ENCODE measurements at regions not wholly inside any gene's neighbourhood (a gene's known extent, or its start where the extent isn't known, plus 50 kb on each side); places are given as distances from the start of the nearest gene placed in this dataset.
A peak's percentile ranks its signal among the peaks of the same experiment; 100 is the strongest.

DNA sequence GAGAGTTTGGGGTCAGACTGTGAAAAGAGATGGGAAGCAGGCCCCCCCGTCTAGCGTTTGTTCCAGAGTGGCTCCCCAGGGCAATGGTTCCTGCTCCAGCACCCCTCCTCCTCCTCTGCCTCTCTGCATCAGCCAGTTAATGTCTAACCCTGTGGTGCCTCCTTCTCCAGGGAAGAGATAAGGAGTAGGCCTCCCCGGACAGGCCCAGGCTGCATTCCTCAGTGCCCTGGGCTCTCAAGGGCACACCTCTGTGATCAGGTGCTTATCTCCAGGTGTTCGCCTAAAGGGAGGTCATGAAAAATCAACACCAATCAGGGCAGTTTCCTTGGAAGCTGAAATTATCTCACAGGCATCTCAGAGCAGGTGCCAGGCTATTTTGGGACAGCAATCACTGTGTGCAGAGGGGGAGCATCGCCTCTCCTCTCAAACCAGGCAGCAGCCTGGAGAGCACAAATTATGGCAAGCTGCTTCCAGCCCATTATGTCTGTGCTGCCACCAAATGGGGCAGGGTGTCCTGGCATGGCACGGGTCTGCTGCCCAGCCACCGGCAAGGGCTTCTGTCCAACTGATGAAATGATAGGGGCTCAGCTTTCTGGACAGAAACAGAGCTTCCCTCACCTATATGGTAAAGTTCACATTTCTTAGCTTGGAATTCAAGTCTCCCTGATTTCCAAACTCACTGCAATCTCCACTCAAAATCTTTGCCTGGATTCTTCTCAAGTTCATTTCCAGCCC is 255.8 kb upstream of the SLC14A2 start:
- H3K36me3 ChIP-seq: no peaks in the 10 kb centered on the region
- no peaks in the 10 kb centered on the region for H3K27me3 ChIP-seq
- H3K27ac ChIP-seq: no peak overlapping the region
- no peak for DNase-seq
- no peaks in the 10 kb centered on the region for H3K9me3 ChIP-seq (replicated peaks)
- H3K4me3 ChIP-seq: no peak overlapping the region
- no peaks in the 10 kb centered on the region; the same call in 1 of the 2 replicates for H3K4me1 ChIP-seq

GRCh38 chr18:45361125-45361851 is 254.0 kb upstream of the SLC14A2 start:
- Histone ChIP-seq H3K9me3 (replicated peaks) (no peaks in the 10 kb centered on the region), H3K4me3 (no peak overlapping the region), H3K36me3 (no peaks in the 10 kb centered on the region), H3K27ac (no peak overlapping the region), H3K4me1 (no peaks in the 10 kb centered on the region; the same call in 1 of the 2 replicates), H3K27me3 (no peaks in the 10 kb centered on the region)
- DNase-seq: no peak

GRCh38 chr18:45363196-45363595 is 252.1 kb upstream of the SLC14A2 start:
- Histone ChIP-seq H3K9me3 (replicated peaks) (no peaks in the 10 kb centered on the region), H3K4me3 (no peak overlapping the region), H3K27ac (peak overlapping the region; percentile 22; the same call in 1 of the 2 replicates), H3K4me1 (no peaks in the 10 kb centered on the region; the same call in 1 of the 2 replicates), H3K36me3 (no peaks in the 10 kb centered on the region), H3K27me3 (no peaks in the 10 kb centered on the region)
- no peak for DNase-seq

DNA sequence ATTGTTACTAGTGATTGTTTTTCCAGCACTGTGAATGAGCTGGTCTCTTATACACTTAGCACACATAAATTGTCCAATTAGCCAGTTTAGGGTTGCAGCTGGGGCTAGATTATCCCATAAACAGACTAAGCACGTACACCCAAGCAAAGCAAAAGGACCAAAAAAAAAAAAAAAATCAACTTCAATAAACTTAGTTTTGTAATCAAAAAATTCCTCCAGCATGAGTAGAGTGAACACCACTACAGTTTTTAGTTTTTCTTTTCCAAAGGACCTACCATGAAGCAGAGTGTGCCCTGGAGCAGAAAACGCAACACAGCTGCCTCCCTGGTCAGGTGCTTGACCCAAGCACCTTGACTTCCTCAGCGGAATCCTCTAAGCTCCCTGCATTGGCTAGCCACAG is 249.4 kb upstream of the SLC14A2 start:
- H3K9me3 ChIP-seq (replicated peaks): no peaks in the 10 kb centered on the region
- no peaks in the 10 kb centered on the region for H3K36me3 ChIP-seq
- DNase-seq: peak; percentile 9 to 25
- no peak overlapping the region for H3K4me3 ChIP-seq
- no peak overlapping the region for H3K27ac ChIP-seq
- no peaks in the 10 kb centered on the region; the same call in 1 of the 2 replicates for H3K4me1 ChIP-seq
- no peaks in the 10 kb centered on the region for H3K27me3 ChIP-seq

DNA sequence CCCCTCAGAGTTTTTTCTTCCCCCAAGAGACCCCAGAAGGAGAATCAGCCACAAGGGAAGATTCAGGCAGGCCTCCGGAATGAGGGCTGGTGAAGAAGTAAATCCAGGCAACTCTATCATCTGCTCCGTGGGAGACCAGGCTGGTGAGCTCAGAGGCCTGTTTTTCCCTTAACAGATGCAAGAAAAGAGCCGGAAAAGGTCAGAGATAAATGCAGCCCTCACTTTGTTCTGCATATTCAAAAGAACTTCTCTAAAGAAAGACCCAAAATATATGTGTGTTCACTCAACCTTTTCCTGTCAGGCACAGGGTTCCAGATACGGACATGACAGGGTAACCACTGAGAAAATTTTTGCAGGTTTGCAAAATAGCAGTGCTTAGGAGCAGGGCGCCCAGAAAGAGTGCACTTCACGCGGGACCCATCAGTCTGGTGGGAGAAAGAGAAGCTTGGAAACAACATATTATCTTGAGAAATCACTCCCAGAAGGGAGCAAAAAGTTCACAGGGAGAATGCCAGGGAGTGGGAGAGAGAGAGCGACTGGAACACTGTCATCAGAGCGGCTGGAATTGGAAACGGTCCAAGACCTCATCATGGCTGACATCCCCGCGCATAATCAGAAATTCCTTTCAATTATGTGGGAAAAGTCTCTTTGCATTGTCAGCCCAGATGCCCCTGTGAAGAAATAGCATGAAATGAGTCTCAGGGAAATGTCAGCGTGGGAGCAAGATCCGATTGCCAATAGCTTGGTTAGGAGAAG is 244.8 kb upstream of the SLC14A2 start:
- H3K4me3 ChIP-seq: no peak overlapping the region
- H3K9me3 ChIP-seq (replicated peaks): no peaks in the 10 kb centered on the region
- DNase-seq: peak; percentile 11 to 45
- H3K4me1 ChIP-seq: no peaks in the 10 kb centered on the region
- no peaks in the 10 kb centered on the region for H3K27me3 ChIP-seq
- no peaks in the 10 kb centered on the region for H3K36me3 ChIP-seq
- no peak overlapping the region; the same call in 1 of the 2 replicates for H3K27ac ChIP-seq

- no peak for DNase-seq
- Histone ChIP-seq H3K27ac (no peak overlapping the region), H3K4me3 (no peak overlapping the region)
Observed at GRCh38 chr18:45373286-45373880, 241.9 kb upstream of the SLC14A2 start.

GRCh38 chr18:45374236-45374635 is 241.0 kb upstream of the SLC14A2 start:
- no peak for DNase-seq
- H3K4me3 ChIP-seq: no peak overlapping the region

More at GRCh38 chr18:45373286-45373880, 241.9 kb upstream of the SLC14A2 start:
- Histone ChIP-seq H3K36me3 (no peaks in the 10 kb centered on the region), H3K27me3 (no peaks in the 10 kb centered on the region), H3K4me1 (no peaks in the 10 kb centered on the region), H3K9me3 (replicated peaks) (no peaks in the 10 kb centered on the region)

GRCh38 chr18:45374878-45375630 is 240.2 kb upstream of the SLC14A2 start:
- Histone ChIP-seq H3K4me3 (no peak overlapping the region), H3K27ac (no peak overlapping the region), H3K9me3 (replicated peaks) (no peaks in the 10 kb centered on the region), H3K27me3 (no peaks in the 10 kb centered on the region), H3K36me3 (no peaks in the 10 kb centered on the region), H3K4me1 (no peaks in the 10 kb centered on the region)
- DNase-seq: no peak

More at GRCh38 chr18:45374236-45374635, 241.0 kb upstream of the SLC14A2 start:
- Histone ChIP-seq H3K9me3 (replicated peaks) (no peaks in the 10 kb centered on the region), H3K36me3 (no peaks in the 10 kb centered on the region), H3K27me3 (no peaks in the 10 kb centered on the region), H3K27ac (no peak overlapping the region), H3K4me1 (no peaks in the 10 kb centered on the region)

- Histone ChIP-seq H3K4me1 (no peaks in the 10 kb centered on the region), H3K9me3 (replicated peaks) (no peaks in the 10 kb centered on the region), H3K27me3 (no peaks in the 10 kb centered on the region), H3K36me3 (no peaks in the 10 kb centered on the region), H3K27ac (no peak overlapping the region), H3K4me3 (no peak overlapping the region)
- DNase-seq: no peak
Observed at GRCh38 chr18:45376193-45376592, 239.1 kb upstream of the SLC14A2 start.

DNA sequence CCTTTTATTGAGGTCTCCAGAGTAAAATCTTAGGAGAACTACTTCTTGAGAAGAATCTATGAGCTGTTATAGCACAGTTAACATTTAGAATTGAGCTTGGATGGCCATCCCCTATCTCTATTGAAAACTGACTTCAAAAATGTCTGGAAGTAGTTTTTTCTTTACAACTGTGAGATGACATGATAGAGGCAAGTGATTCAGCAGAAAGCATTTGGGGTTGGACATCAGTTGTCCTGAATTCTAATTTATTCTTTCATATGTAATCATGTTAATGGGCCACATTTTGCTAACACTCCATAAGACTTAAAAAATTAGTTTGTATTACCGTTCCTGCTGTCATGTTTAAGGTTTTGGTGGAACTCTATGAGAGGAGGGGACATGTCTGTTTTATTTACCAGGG is 237.0 kb upstream of the SLC14A2 start:
- Histone ChIP-seq H3K27ac (no peak overlapping the region), H3K27me3 (no peaks in the 10 kb centered on the region), H3K4me3 (no peak overlapping the region), H3K4me1 (no peaks in the 10 kb centered on the region), H3K36me3 (no peaks in the 10 kb centered on the region), H3K9me3 (replicated peaks) (no peaks in the 10 kb centered on the region)
- no peak for DNase-seq

- no peaks in the 10 kb centered on the region for H3K27me3 ChIP-seq
- H3K4me1 ChIP-seq: no peaks in the 10 kb centered on the region
- no peaks in the 10 kb centered on the region for H3K9me3 ChIP-seq (replicated peaks)
- DNase-seq: no peak
- no peaks in the 10 kb centered on the region for H3K36me3 ChIP-seq
- no peak overlapping the region for H3K4me3 ChIP-seq
- no peak overlapping the region for H3K27ac ChIP-seq
Observed at GRCh38 chr18:45378933-45379332, 236.3 kb upstream of the SLC14A2 start.

- DNase-seq: no peak
- no peaks in the 10 kb centered on the region for H3K27me3 ChIP-seq
- H3K9me3 ChIP-seq (replicated peaks): no peaks in the 10 kb centered on the region
- H3K4me1 ChIP-seq: no peaks in the 10 kb centered on the region; the same call in 1 of the 2 replicates
- H3K27ac ChIP-seq: no peak overlapping the region
- no peak overlapping the region for H3K4me3 ChIP-seq
- H3K36me3 ChIP-seq: no peaks in the 10 kb centered on the region
Observed at GRCh38 chr18:45379903-45380302, 235.4 kb upstream of the SLC14A2 start.

DNA sequence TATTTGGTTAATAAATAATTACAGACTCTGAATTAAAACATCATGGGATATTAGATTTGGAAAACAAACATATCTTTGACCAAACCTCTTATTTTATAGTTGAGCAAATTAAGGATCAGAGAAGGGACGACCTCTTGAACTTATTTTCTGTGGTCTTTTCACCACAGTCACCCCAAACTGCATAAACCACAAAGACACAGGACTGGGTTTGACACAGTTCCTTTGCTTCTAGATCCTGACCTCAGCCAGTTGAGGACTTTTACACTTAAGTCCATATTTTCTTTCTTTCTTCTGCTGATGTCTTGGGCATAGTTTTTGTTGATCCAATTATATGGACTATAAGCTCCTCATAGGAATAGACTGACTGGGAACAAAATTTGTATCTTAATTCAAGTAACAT is 234.0 kb upstream of the SLC14A2 start:
- H3K36me3 ChIP-seq: no peaks in the 10 kb centered on the region
- no peaks in the 10 kb centered on the region for H3K27me3 ChIP-seq
- no peak overlapping the region for H3K27ac ChIP-seq
- H3K4me3 ChIP-seq: no peak overlapping the region
- H3K4me1 ChIP-seq: no peaks in the 10 kb centered on the region; the same call in 1 of the 2 replicates
- H3K9me3 ChIP-seq (replicated peaks): no peaks in the 10 kb centered on the region
- DNase-seq: no peak

- DNase-seq: no peak
- H3K9me3 ChIP-seq (replicated peaks): no peaks in the 10 kb centered on the region
- H3K36me3 ChIP-seq: no peaks in the 10 kb centered on the region
- H3K4me1 ChIP-seq: no peaks in the 10 kb centered on the region; the same call in 1 of the 2 replicates
- no peak overlapping the region for H3K27ac ChIP-seq
- H3K27me3 ChIP-seq: no peaks in the 10 kb centered on the region
- no peak overlapping the region for H3K4me3 ChIP-seq
Observed at GRCh38 chr18:45383228-45383627, 232.0 kb upstream of the SLC14A2 start.
